PFSK-1 (cell line): ENCODE measurements at regions not wholly inside any gene's neighbourhood (a gene's known extent, or its start where the extent isn't known, plus 50 kb on each side); places are given as distances from the start of the nearest gene placed in this dataset.

Experiments used
- POLR2AphosphoS5 ChIP-seq: IDR thresholded peaks from 2 replicates; pipeline ENCODE4 v1.6.1; 2012; ENCODE audit warnings: low read depth, mild to moderate bottlenecking, control low read depth, low read length, moderate library complexity
- REST ChIP-seq, 2 experiments: IDR thresholded peaks; 2 replicates each; pipeline versions ENCODE4 v1.6.1 to v1.8.0; 2011 to 2012; ENCODE audit warnings: low read depth in 2 of 2, low read length in 2 of 2, control low read depth in 1 of 2, inconsistent platforms in 1 of 2, mild to moderate bottlenecking in 1 of 2, moderate library complexity in 1 of 2; ENCODE audit not compliant: insufficient read depth in 1 of 2
- SIN3A ChIP-seq: IDR thresholded peaks from 2 replicates; pipeline ENCODE4 v1.6.1; 2012; ENCODE audit warnings: mild to moderate bottlenecking, low read length, moderate library complexity, borderline replicate concordance; ENCODE audit not compliant: insufficient read depth
- TAF1 ChIP-seq: IDR thresholded peaks from 2 replicates; pipeline ENCODE4 v1.6.1; 2012; ENCODE audit warnings: low read length, control low read depth, borderline replicate concordance; ENCODE audit not compliant: insufficient read depth

- TF ChIP-seq TAF1 (no peak), POLR2AphosphoS5 (no peak), REST (IDR thresholded peaks at IDR 0.05; ENCODE audit: insufficient read depth in 1 of 2, low read depth in 2 of 2, low read length in 2 of 2) (no peak), SIN3A (no peak)
Measured at GRCh38 chr3:30188713-30189112, 417.7 kb upstream of the TGFBR2 start.
